NCI-H460 (cell line): ENCODE measurements at regions not wholly inside any gene's neighbourhood (a gene's known extent, or its start where the extent isn't known, plus 50 kb on each side); places are given as distances from the start of the nearest gene placed in this dataset.

Experiments used
- DNase-seq: peaks from one replicate; pipeline ENCODE4 v3.0.0-alpha.2; 2016; ENCODE audit warnings: low read depth; ENCODE audit errors: extremely low read depth

DNA sequence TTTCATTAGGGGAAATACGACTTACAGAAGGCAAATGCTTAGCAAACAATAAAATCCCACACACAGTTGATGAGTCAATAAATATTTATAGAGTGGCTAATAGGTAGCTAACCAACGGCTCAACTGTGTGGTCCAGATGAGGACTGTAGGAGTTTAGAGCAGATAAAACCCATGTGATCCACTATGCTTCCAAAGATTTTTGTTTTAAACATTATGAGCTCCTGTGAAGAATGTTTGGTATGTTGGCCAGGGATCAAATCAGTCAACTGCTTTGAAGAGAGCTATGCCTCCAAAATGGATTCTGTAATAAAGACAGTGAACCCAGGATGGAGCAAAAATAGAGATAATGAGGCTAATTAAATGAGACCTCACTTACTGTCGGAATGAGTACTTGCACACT is 72.3 kb upstream of the COL11A1 start:
- DNase-seq = no peak

GRCh38 chr1:103177108-103177775 is 68.9 kb upstream of the COL11A1 start:
- DNase-seq = no peak

DNA sequence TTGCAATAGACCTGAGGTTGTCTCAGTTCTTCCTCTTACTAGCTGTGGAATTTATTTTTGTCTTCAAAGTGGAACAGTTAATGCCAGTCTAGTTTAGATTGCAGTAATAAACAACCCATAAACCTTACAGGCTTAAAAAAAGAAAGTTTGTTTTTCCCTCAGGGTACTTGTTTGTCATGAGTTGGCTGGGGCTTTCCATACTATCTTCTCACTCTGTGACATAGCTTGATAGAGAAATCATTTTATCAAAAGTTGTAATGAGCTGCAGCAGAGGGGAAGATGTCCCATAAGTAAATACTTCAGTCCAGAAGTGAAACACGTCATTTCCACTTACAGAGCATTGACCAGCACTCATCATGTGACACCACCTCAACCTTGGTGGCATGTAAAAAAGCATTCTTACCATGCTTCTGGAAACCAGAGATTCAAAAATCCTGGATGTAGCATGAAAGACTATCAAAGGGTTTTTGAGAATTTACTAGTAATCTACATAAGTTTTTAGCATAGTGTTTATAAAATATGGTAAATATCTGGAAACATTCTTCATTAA is 62.8 kb upstream of the COL11A1 start:
- DNase-seq = no peak

- no peak for DNase-seq
Measured at GRCh38 chr1:103170609-103171008, 62.3 kb upstream of the COL11A1 start.

- no peak for DNase-seq
Measured at GRCh38 chr1:103162360-103162759, 54.0 kb upstream of the COL11A1 start.

- DNase-seq = no peak
Measured at GRCh38 chr1:103160281-103160680, 52.0 kb upstream of the COL11A1 start.
